H1 (cell line): ENCODE measurements at regions not wholly inside any gene's neighbourhood (a gene's known extent, or its start where the extent isn't known, plus 50 kb on each side); places are given as distances from the start of the nearest gene placed in this dataset.

Source experiments
- NANOG ChIP-seq: IDR thresholded peaks from 2 replicates; pipeline ENCODE4 v1.6.1; 2011; ENCODE audit warnings: low read length, low read depth, mild to moderate bottlenecking, inconsistent platforms; ENCODE audit not compliant: insufficient read depth, poor library complexity, severe bottlenecking
- TAF7 ChIP-seq: optimal IDR thresholded peaks from 2 replicates; pipeline ENCODE3; 2011; ENCODE audit warnings: low read depth, mild to moderate bottlenecking, inconsistent platforms, low read length, moderate library complexity, borderline replicate concordance

DNA sequence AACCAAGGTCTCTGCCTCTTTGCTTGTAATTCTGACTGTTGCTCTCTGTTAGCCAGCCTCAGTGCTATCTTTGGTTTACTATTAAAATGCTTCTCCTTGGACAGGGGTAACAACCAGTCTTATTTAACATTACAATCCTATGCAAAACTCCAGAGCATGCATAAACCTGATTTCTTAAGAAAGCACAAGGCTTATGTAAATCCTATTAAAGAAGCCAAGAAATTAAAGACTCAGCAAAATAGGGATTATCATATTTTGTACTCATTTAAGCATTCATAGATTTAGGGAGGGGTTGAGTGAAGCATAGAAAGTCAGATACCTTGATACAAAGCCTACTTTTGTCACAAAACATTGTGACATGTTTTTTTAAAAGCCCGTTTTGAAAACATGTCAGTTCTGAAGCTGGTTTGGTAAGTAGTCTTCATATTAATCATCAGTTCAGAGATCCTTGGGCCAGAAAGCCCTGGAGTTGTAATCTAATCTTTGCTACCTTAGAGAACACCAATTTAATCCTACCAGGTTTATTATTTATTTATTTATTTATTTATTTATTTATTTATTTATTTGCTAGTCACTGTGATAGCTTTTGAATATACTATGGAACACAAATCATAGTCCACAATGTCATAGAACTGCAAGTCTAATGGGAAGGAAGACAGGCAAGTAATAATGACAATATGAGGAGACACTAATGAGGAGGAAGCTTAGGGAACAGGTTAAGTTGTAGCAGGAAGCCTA lies 158.0 kb upstream of the HNMT start (continued):
- no peak for TF ChIP-seq TAF7
- no peak for TF ChIP-seq NANOG
